ENCODE measurements at regions not wholly inside any gene's neighbourhood (a gene's known extent, or its start where the extent isn't known, plus 50 kb on each side); places are given as distances from the start of the nearest gene placed in this dataset.

GRCh38 chr12:75706786-75707605 is 195.6 kb upstream of the KRR1 start (continued):
- TF ChIP-seq TBP (optimal IDR thresholded peaks at IDR 0.05; ENCODE audit: low read depth, low read length) (no peak), ZNF77 (CRISPR knock-in tag; IDR thresholded peaks at IDR 0.05) (no peak), MEF2A (IDR thresholded peaks at IDR 0.05; ENCODE audit: control insufficient read depth, low read depth, low read length) (peak; percentile 71), U2AF1 (optimal IDR thresholded peaks at IDR 0.05; ENCODE audit: low read depth, low read length) (no peak), JUNB (CRISPR knock-in tag; conservative IDR thresholded peaks at IDR 0.05) (no peak), GATA2 (CRISPR knock-in tag; IDR thresholded peaks at IDR 0.05) (peak; percentile 85), MYBL2 (IDR thresholded peaks at IDR 0.05; ENCODE audit: low read depth) (no peak), MYBL2 (CRISPR knock-in tag; IDR thresholded peaks at IDR 0.05; ENCODE audit: borderline replicate concordance) (no peak), ZNF830 (CRISPR knock-in tag; IDR thresholded peaks at IDR 0.05) (no peak), REST (IDR thresholded peaks at IDR 0.05; ENCODE audit: borderline replicate concordance) (no peak), REST (CRISPR knock-in tag; IDR thresholded peaks at IDR 0.05; ENCODE audit: low read depth) (no peak), ZFP30 (CRISPR knock-in tag; IDR thresholded peaks at IDR 0.05; ENCODE audit: borderline replicate concordance) (no peak), ZNF133 (CRISPR knock-in tag; IDR thresholded peaks at IDR 0.05) (no peak), ZNF197 (CRISPR knock-in tag; IDR thresholded peaks at IDR 0.05; ENCODE audit: low read depth) (peak; percentile 66; the same call in 1 of the 2 replicates), SAP30 (IDR thresholded peaks at IDR 0.05; ENCODE audit: borderline replicate concordance, insufficient read depth, low read depth, low read length, poor library complexity, severe bottlenecking) (no peak), VEZF1 (CRISPR knock-in tag; IDR thresholded peaks at IDR 0.05) (no peak), ZNF655 (CRISPR knock-in tag; IDR thresholded peaks at IDR 0.05) (no peak), NEUROD1 (IDR thresholded peaks at IDR 0.05; ENCODE audit: borderline replicate concordance, low read depth, low read length, partially characterized antibody) (no peak)
